A673 (cell line): ENCODE measurements at regions not wholly inside any gene's neighbourhood (a gene's known extent, or its start where the extent isn't known, plus 50 kb on each side); places are given as distances from the start of the nearest gene placed in this dataset.

ENCODE experiments used
- BruUV-seq: library from RNA; stranded (reverse); fragments of 400-500 nt; replicated peaks from 2 replicates; lab custom pipeline; 2021; lab: Mats Ljungman, UMichigan
- CTCF ChIA-PET: fragments of 300-600 bp; sonication (Branson Sonifier 250); formaldehyde crosslinking; loops from one replicate; lab custom pipeline; 2022; ENCODE audit warnings: antibody characterized with exemption; lab: Charles Lee
- POLR2A ChIA-PET: fragments of 300-600 bp; sonication (Branson Sonifier 250); formaldehyde crosslinking; loops from one replicate; lab custom pipeline; 2022; ENCODE audit warnings: antibody characterized with exemption; ENCODE audit not compliant: low non-redundant PET; lab: Charles Lee
- DNase-seq: peaks from one replicate; pipeline ENCODE4 v3.0.0-alpha.2; 2015; ENCODE audit warnings: low spot score
- H3K27ac ChIP-seq: fragments of 200-600 bp; sonication (generic); 2 replicates; pipeline ENCODE4 v1.5.1; 2016; ENCODE audit warnings: mixed run types, low read depth, mild to moderate bottlenecking, mixed read lengths, antibody characterized with exemption, low read length; ENCODE audit not compliant: poor library complexity, severe bottlenecking
- H3K27me3 ChIP-seq: fragments of 200-600 bp; sonication (generic); replicated peaks from 2 replicates; pipeline ENCODE4 v1.6.1; 2017; ENCODE audit warnings: mixed run types, low read depth, mild to moderate bottlenecking, mixed read lengths, antibody characterized with exemption, low read length; ENCODE audit not compliant: insufficient read depth, poor library complexity
- H3K36me3 ChIP-seq: fragments of 200-600 bp; sonication (generic); 2 replicates; pipeline ENCODE4 v1.6.1; 2016; ENCODE audit warnings: mixed run types, mild to moderate bottlenecking, mixed read lengths, antibody characterized with exemption, low read length; ENCODE audit not compliant: insufficient read depth, poor library complexity, severe bottlenecking
- H3K4me1 ChIP-seq: fragments of 200-600 bp; sonication (generic); 2 replicates; pipeline ENCODE4 v1.6.1; 2017; ENCODE audit warnings: mixed run types, mild to moderate bottlenecking, mixed read lengths, antibody characterized with exemption, low read length; ENCODE audit not compliant: insufficient read depth, poor library complexity, severe bottlenecking
- H3K4me3 ChIP-seq: fragments of 200-600 bp; sonication (generic); 2 replicates; pipeline ENCODE4 v1.5.1; 2016; ENCODE audit warnings: low read depth, mixed run types, mild to moderate bottlenecking, mixed read lengths, low read length; ENCODE audit not compliant: poor library complexity, severe bottlenecking
- H3K9me3 ChIP-seq: fragments of 200-600 bp; sonication (generic); 2 replicates; pipeline ENCODE4 v1.6.1; 2016; ENCODE audit warnings: mixed run types, low read depth, mild to moderate bottlenecking, mixed read lengths, antibody characterized with exemption, low read length; ENCODE audit not compliant: poor library complexity, severe bottlenecking
- CTCF ChIP-seq: fragments of 300-800, 200-600 bp; sonication (generic); conservative IDR thresholded peaks from 2 replicates; pipeline ENCODE4 v1.5.1; 2017; ENCODE audit warnings: low read depth, mild to moderate bottlenecking, antibody characterized with exemption, low read length, moderate library complexity, mixed read lengths
- EZH2 ChIP-seq: fragments of 200-600 bp; sonication (generic); IDR thresholded peaks from 2 replicates; pipeline ENCODE4 v1.6.1; 2017; ENCODE audit warnings: borderline replicate concordance, low read depth, mild to moderate bottlenecking, mixed read lengths, antibody characterized with exemption, low read length; ENCODE audit not compliant: poor library complexity, severe bottlenecking
- intact Hi-C: fragments of 100-400 bp; cut with micrococcal nuclease; formaldehyde crosslinking; loops from one replicate; pipeline ENCODE4 v1.10.0; 2022; ENCODE audit not compliant: unreplicated experiment

- intact Hi-C loops: no loop called here
- Histone ChIP-seq H3K4me3 (no peak overlapping the region), H3K27me3 (no peaks in the 10 kb centered on the region), H3K4me1 (peaks cover 40% of the 10 kb centered on the region), H3K27ac (peak overlapping the region; percentile 79), H3K36me3 (no peaks in the 10 kb centered on the region), H3K9me3 (no peaks in the 10 kb centered on the region)
- TF ChIP-seq CTCF: no peak
- no peak for TF ChIP-seq EZH2
- ChIA-PET POLR2A (no interaction called here), CTCF (no interaction called here)
- DNase-seq: no peak
- no TSS peak for BruUV-seq
Observed at GRCh38 chr15:38128921-38129320, 123.7 kb upstream of the SPRED1 start.

DNA sequence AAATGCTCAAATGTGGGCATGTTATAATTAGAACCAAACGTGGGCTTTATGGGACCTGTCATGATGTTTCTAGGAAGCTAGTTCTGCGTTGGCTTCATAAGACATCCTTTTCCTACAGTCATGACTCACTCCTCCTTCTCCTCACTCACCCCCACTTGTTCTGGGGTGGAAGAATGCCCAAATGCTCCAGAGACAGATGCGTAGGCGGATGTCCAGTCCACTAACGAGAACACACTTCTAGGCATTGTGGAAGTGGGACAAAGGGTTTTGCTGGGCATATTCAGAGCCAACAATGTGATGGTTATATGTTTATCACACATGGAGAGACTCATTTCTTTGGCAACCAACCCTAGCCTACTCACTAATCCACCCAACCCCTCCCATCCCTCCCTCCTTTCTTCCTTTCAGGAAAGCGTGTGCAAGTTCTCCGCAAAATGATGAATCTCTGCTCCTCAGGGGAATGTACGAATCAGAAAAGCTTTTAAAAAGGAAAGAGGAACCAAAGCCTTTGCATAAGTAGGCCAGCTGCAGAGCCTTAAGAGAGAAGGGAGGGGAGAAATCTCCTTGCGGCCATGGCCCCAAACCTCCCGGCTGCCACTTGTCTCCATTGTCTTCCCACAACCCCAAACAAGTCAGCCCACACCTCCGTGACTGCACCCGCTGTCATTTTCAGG lies 123.0 kb upstream of the SPRED1 start:
- ChIA-PET POLR2A (no interaction called here), CTCF (no interaction called here)
- intact Hi-C loops: no loop called here
- DNase-seq: peak; percentile 84
- H3K27ac ChIP-seq: peak overlapping the region; percentile 79
- no TSS peak for BruUV-seq
- H3K27me3 ChIP-seq: no peaks in the 10 kb centered on the region
- H3K4me3 ChIP-seq: peak overlapping the region; percentile 29
- TF ChIP-seq EZH2: no peak
- no peak for TF ChIP-seq CTCF
- peaks cover 40% of the 10 kb centered on the region for H3K4me1 ChIP-seq
- no peaks in the 10 kb centered on the region for H3K36me3 ChIP-seq
- H3K9me3 ChIP-seq: no peaks in the 10 kb centered on the region

DNA sequence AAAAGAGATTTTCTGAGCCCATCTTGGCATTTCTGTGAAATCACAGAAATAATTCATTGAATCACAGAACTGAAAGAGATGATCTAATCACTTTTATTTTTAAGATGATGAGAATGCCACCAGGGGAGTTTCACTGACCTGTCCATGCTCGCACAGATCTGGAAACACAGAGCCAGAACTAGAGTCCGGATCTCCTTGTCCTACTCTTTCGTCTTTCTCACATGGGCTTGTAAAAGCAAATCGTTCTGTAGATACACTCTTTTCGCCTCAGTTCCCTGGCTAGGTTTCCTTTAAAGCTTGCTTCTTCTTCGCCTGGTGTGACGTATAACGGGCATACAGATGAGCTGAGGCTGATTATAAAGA lies 122.5 kb upstream of the SPRED1 start:
- no peak for TF ChIP-seq EZH2
- TF ChIP-seq CTCF: no peak
- intact Hi-C loops: no loop called here
- no peak for DNase-seq
- ChIA-PET POLR2A (no interaction called here), CTCF (no interaction called here)
- BruUV-seq: no TSS peak
- no peaks in the 10 kb centered on the region for H3K9me3 ChIP-seq
- peak overlapping the region; percentile 79 for H3K27ac ChIP-seq
- H3K4me3 ChIP-seq: peak overlapping the region; percentile 29
- no peaks in the 10 kb centered on the region for H3K27me3 ChIP-seq
- no peaks in the 10 kb centered on the region for H3K36me3 ChIP-seq
- peaks cover 40% of the 10 kb centered on the region for H3K4me1 ChIP-seq
